ENCODE measurements at regions not wholly inside any gene's neighbourhood (a gene's known extent, or its start where the extent isn't known, plus 50 kb on each side); places are given as distances from the start of the nearest gene placed in this dataset.

DNA sequence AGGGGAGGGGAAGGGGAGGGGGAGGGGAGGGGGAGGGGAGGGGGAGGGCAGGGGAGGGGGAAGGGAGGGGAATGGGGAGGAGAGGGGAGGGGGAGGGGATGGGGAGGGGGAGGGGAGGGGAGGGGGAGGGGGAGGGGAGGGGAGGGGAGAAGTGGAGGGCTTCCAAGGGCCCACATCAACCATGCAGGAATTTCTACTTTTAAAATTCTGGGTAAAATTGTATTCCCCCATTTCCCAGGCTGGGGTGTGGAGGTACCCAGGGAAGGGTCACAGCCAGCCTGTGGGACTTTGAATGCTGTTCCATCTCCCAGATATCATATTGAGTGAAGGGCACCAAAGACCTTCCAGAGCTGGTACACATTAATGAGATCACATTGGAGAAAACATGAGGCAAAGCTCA is 126.9 kb upstream of the ETS2 start:
- TF ChIP-seq EP300 (IDR thresholded peaks at IDR 0.05): no peak
- TF ChIP-seq POLR2A (IDR thresholded peaks at IDR 0.05): no peak
